BLaER1 treated with 17β-estradiol and CSF1 and Interleukin-3, amounts not matched to agents 10 nM and 100 nM (cell line): ENCODE measurements at regions not wholly inside any gene's neighbourhood (a gene's known extent, or its start where the extent isn't known, plus 50 kb on each side); places are given as distances from the start of the nearest gene placed in this dataset.
A peak's percentile ranks its signal among the peaks of the same experiment; 100 is the strongest.
"Not testable (repeated sequence)": the region's sequence is repeated elsewhere in the genome, so short reads cannot be mapped to it uniquely, and the experiment has no call there.

Experiments used
- H3K27ac ChIP-seq, 11 experiments: shearing (Covaris generic); formaldehyde crosslinking; 2 replicates each; pipeline ENCODE4 v1.8.1; 2022
- H3K27me3 ChIP-seq, 11 experiments: shearing (Covaris generic); formaldehyde crosslinking; 2 replicates each; pipeline ENCODE4 v1.8.1; 2022
- H3K36me3 ChIP-seq, 11 experiments: shearing (Covaris generic); formaldehyde crosslinking; 2 replicates each; pipeline ENCODE4 v1.8.1; 2022
- H3K4me1 ChIP-seq, 10 experiments: shearing (Covaris generic); formaldehyde crosslinking; 2 replicates each; pipeline ENCODE4 v1.8.1; 2022
- H3K4me2 ChIP-seq, 11 experiments: shearing (Covaris generic); formaldehyde crosslinking; 2 replicates each; pipeline ENCODE4 v1.8.1; 2022
- H3K4me3 ChIP-seq, 10 experiments: shearing (Covaris generic); formaldehyde crosslinking; 2 replicates each; pipeline ENCODE4 v1.8.1; 2022
- H3K9ac ChIP-seq, 11 experiments: shearing (Covaris generic); formaldehyde crosslinking; 2 replicates each; pipeline ENCODE4 v1.8.1; 2022
- H3K9me3 ChIP-seq, 11 experiments: shearing (Covaris generic); formaldehyde crosslinking; replicated peaks in 1 of 11; 2 replicates each; pipeline ENCODE4 v1.8.1; 2022
- H4K20me1 ChIP-seq, 11 experiments: shearing (Covaris generic); formaldehyde crosslinking; 2 replicates each; pipeline ENCODE4 v1.8.1; 2022
- Cebpa-rat ChIP-seq, 11 experiments: shearing (Covaris generic); IDR thresholded peaks; 2 replicates each; pipeline ENCODE4 v1.8.1; 2022

- Histone ChIP-seq H3K4me3 (no peak overlapping the region), H3K9ac (no peak overlapping the region)
These were observed 150.9 kb upstream of the ATP10A start for GRCh38 chr15:26013981-26014380.

GRCh38 chr15:26011916-26012315 is 148.8 kb upstream of the ATP10A start:
- Histone ChIP-seq H3K27ac (no peak overlapping the region), H3K4me3 (no peak overlapping the region), H3K9ac (no peak overlapping the region), H3K4me2 (no peak overlapping the region), H3K9me3 (peaks cover 4 to 7% (median 6%) of the 10 kb centered on the region in 11 experiments; a peak in 11 of 22 replicates), H3K36me3 (no peaks in the 10 kb centered on the region), H3K4me1 (peaks cover 0 to 17% (median 13%) of the 10 kb centered on the region in 10 experiments; a peak in 14 of 20 replicates), H4K20me1 (no peaks in the 10 kb centered on the region), H3K27me3 (no peaks in the 10 kb centered on the region; a peak in 1 of 22 replicates)
- TF ChIP-seq Cebpa-rat (IDR thresholded peaks at IDR 0.05), result no peak

More at GRCh38 chr15:26013981-26014380, 150.9 kb upstream of the ATP10A start:
- no peaks in the 10 kb centered on the region for H4K20me1 ChIP-seq
- H3K4me1 ChIP-seq, result peaks cover 0 to 38% (median 31%) of the 10 kb centered on the region in 10 experiments; a peak in 14 of 20 replicates
- no peaks in the 10 kb centered on the region for H3K36me3 ChIP-seq
- no peaks in the 10 kb centered on the region; a peak in 1 of 22 replicates for H3K27me3 ChIP-seq
- TF ChIP-seq Cebpa-rat (IDR thresholded peaks at IDR 0.05), result no peak
- H3K4me2 ChIP-seq, result no peak overlapping the region
- H3K9me3 ChIP-seq, result peaks cover 4 to 14% (median 6%) of the 10 kb centered on the region in 11 experiments; a peak in 11 of 22 replicates
- H3K27ac ChIP-seq, result no peak overlapping the region

GRCh38 chr15:26007151-26007550 is 144.0 kb upstream of the ATP10A start:
- no peak overlapping the region for H3K4me2 ChIP-seq
- H3K4me3 ChIP-seq, result no peak overlapping the region
- peaks cover 0 to 8% (median 2%) of the 10 kb centered on the region in 10 experiments; a peak in 6 of 20 replicates for H3K4me1 ChIP-seq
- no peak overlapping the region for H3K27ac ChIP-seq
- no peaks in the 10 kb centered on the region for H3K36me3 ChIP-seq
- H3K9me3 ChIP-seq, result peaks cover 4 to 7% (median 6%) of the 10 kb centered on the region in 11 experiments; a peak in 11 of 22 replicates
- H4K20me1 ChIP-seq, result no peaks in the 10 kb centered on the region
- no peak for TF ChIP-seq Cebpa-rat (IDR thresholded peaks at IDR 0.05)
- H3K27me3 ChIP-seq, result no peaks in the 10 kb centered on the region
- no peak overlapping the region for H3K9ac ChIP-seq

- peaks cover 9 to 25% (median 18%) of the 10 kb centered on the region in 11 experiments; a peak in 21 of 22 replicates for H3K9me3 ChIP-seq
- no peak for TF ChIP-seq Cebpa-rat (IDR thresholded peaks at IDR 0.05)
- no peak overlapping the region for H3K4me2 ChIP-seq
These were observed 138.1 kb upstream of the ATP10A start for GRCh38 chr15:26001201-26001600.

GRCh38 chr15:25993506-25993905 is 130.4 kb upstream of the ATP10A start:
- H3K9ac ChIP-seq, result no peak overlapping the region
- H3K27me3 ChIP-seq, result no peaks in the 10 kb centered on the region
- no peaks in the 10 kb centered on the region for H3K36me3 ChIP-seq
- H4K20me1 ChIP-seq, result no peaks in the 10 kb centered on the region
- H3K27ac ChIP-seq, result no peak overlapping the region
- TF ChIP-seq Cebpa-rat (IDR thresholded peaks at IDR 0.05), result no peak
- no peak overlapping the region for H3K4me3 ChIP-seq
- peaks cover 16 to 48% (median 40%) of the 10 kb centered on the region in 11 experiments; a peak in 21 of 22 replicates for H3K9me3 ChIP-seq
- H3K4me1 ChIP-seq, result peaks cover 0 to 55% (median 33%) of the 10 kb centered on the region in 10 experiments; a peak in 16 of 20 replicates
- H3K4me2 ChIP-seq, result peak overlapping the region in 7 of 11 experiments; percentile 65 to 89 (median 71); a peak in 11 of 22 replicates

More at GRCh38 chr15:26001201-26001600, 138.1 kb upstream of the ATP10A start:
- Histone ChIP-seq H3K9ac (no peak overlapping the region), H4K20me1 (no peaks in the 10 kb centered on the region), H3K27ac (no peak overlapping the region), H3K36me3 (no peaks in the 10 kb centered on the region), H3K27me3 (no peaks in the 10 kb centered on the region), H3K4me1 (peaks cover 0 to 24% (median 6%) of the 10 kb centered on the region in 10 experiments; a peak in 10 of 20 replicates), H3K4me3 (no peak overlapping the region)

GRCh38 chr15:25990220-25990619 is 127.1 kb upstream of the ATP10A start:
- Histone ChIP-seq H4K20me1 (no peaks in the 10 kb centered on the region), H3K4me3 (no peak overlapping the region), H3K27me3 (no peaks in the 10 kb centered on the region), H3K36me3 (no peaks in the 10 kb centered on the region), H3K4me1 (peaks cover 0 to 68% (median 51%) of the 10 kb centered on the region in 10 experiments; a peak in 17 of 20 replicates), H3K4me2 (no peak overlapping the region), H3K9ac (no peak overlapping the region), H3K9me3 (peaks cover 7 to 35% (median 30%) of the 10 kb centered on the region in 11 experiments; a peak in 21 of 22 replicates), H3K27ac (no peak overlapping the region)
- TF ChIP-seq Cebpa-rat (IDR thresholded peaks at IDR 0.05), result no peak

- Histone ChIP-seq H3K4me3 (peak overlapping the region in 1 of 10 experiments; percentile 10; a peak in 2 of 20 replicates), H3K9me3 (peaks cover 7 to 35% (median 30%) of the 10 kb centered on the region in 11 experiments; a peak in 21 of 22 replicates)
These were observed 126.2 kb upstream of the ATP10A start for GRCh38 chr15:25989327-25989726.

GRCh38 chr15:25988716-25989115 is 125.6 kb upstream of the ATP10A start:
- H3K36me3 ChIP-seq, H3K9ac ChIP-seq: not testable (repeated sequence)
- peaks cover 0 to 61% (median 37%) of the 10 kb centered on the region in 10 experiments; a peak in 16 of 20 replicates for H3K4me1 ChIP-seq

More at GRCh38 chr15:25989327-25989726, 126.2 kb upstream of the ATP10A start:
- H3K27me3 ChIP-seq, result no peaks in the 10 kb centered on the region
- no peak overlapping the region; a peak in 1 of 22 replicates for H3K4me2 ChIP-seq
- no peaks in the 10 kb centered on the region for H3K36me3 ChIP-seq
- no peak overlapping the region for H3K9ac ChIP-seq
- no peak overlapping the region for H3K27ac ChIP-seq
- H4K20me1 ChIP-seq, result no peaks in the 10 kb centered on the region
- peaks cover 0 to 67% (median 43%) of the 10 kb centered on the region in 10 experiments; a peak in 17 of 20 replicates for H3K4me1 ChIP-seq
- TF ChIP-seq Cebpa-rat (IDR thresholded peaks at IDR 0.05), result no peak

GRCh38 chr15:25987638-25988037 is 124.5 kb upstream of the ATP10A start:
- H3K9me3 ChIP-seq, result peaks cover 7 to 35% (median 30%) of the 10 kb centered on the region in 11 experiments; a peak in 21 of 22 replicates
- H3K4me3 ChIP-seq, result no peak overlapping the region
- peak overlapping the region in 9 of 11 experiments; percentile 38 to 87 (median 66); a peak in 16 of 22 replicates for H3K4me2 ChIP-seq
- H3K4me1 ChIP-seq, result peaks cover 0 to 50% (median 32%) of the 10 kb centered on the region in 10 experiments; a peak in 16 of 20 replicates
- H3K27me3 ChIP-seq, result no peaks in the 10 kb centered on the region
- no peak overlapping the region; a peak in 1 of 22 replicates for H3K9ac ChIP-seq
- TF ChIP-seq Cebpa-rat (IDR thresholded peaks at IDR 0.05), result no peak
- peak overlapping the region in 4 of 11 experiments; percentile 20 to 65 (median 48); a peak in 5 of 22 replicates for H3K27ac ChIP-seq
- no peaks in the 10 kb centered on the region for H4K20me1 ChIP-seq
- no peaks in the 10 kb centered on the region for H3K36me3 ChIP-seq

More at GRCh38 chr15:25988716-25989115, 125.6 kb upstream of the ATP10A start:
- not testable (repeated sequence) for H3K27me3 ChIP-seq, H3K27ac ChIP-seq, H4K20me1 ChIP-seq, H3K4me3 ChIP-seq
- peaks cover 7 to 35% (median 30%) of the 10 kb centered on the region in 11 experiments; a peak in 21 of 22 replicates for H3K9me3 ChIP-seq
- peak overlapping the region in 1 of 11 experiments; percentile 65; a peak in 4 of 22 replicates for H3K4me2 ChIP-seq
